ENCODE measurements at regions not wholly inside any gene's neighbourhood (a gene's known extent, or its start where the extent isn't known, plus 50 kb on each side); places are given as distances from the start of the nearest gene placed in this dataset.

DNA sequence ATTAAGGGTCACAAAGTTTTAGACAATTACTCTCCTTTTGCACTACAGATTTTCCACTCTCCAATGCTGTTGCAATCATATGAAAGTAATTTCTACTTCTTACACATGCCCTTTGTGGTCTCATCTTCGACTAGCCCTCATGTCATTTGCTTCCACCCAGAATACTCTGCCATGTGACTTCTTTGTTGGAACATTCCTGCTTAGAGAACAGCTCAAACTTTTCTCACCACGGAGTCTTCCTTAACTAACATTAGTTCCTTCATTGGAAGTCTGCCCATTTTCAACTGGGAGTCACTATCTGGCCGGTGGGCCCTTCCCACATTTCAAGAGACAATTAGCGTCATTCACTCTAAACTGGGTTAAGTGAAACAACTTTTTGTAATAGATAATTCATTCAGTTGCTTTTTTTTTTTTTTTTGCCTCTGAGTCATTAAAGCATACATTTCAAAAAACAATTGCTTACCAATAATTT lies 142.6 kb upstream of the PALMD start:
- TF ChIP-seq GABPA (IDR thresholded peaks at IDR 0.05; ENCODE audit: borderline replicate concordance, insufficient read depth, low read length) = no peak
- no peak for TF ChIP-seq TEAD4 (IDR thresholded peaks at IDR 0.05; ENCODE audit: low read depth, low read length)
- TF ChIP-seq RAD21 (IDR thresholded peaks at IDR 0.05 in 1 of 2, conservative IDR thresholded peaks at IDR 0.05 in 1 of 2; ENCODE audit: low read depth in 2 of 2, low read length in 2 of 2) = no peak
- TF ChIP-seq, protein P1, sequence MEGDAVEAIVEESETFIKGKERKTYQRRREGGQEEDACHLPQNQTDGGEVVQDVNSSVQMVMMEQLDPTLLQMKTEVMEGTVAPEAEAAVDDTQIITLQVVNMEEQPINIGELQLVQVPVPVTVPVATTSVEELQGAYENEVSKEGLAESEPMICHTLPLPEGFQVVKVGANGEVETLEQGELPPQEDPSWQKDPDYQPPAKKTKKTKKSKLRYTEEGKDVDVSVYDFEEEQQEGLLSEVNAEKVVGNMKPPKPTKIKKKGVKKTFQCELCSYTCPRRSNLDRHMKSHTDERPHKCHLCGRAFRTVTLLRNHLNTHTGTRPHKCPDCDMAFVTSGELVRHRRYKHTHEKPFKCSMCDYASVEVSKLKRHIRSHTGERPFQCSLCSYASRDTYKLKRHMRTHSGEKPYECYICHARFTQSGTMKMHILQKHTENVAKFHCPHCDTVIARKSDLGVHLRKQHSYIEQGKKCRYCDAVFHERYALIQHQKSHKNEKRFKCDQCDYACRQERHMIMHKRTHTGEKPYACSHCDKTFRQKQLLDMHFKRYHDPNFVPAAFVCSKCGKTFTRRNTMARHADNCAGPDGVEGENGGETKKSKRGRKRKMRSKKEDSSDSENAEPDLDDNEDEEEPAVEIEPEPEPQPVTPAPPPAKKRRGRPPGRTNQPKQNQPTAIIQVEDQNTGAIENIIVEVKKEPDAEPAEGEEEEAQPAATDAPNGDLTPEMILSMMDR (IDR thresholded peaks at IDR 0.05; ENCODE audit: control extremely low read depth in 1 of 3, insufficient read depth in 1 of 3, low read depth in 1 of 3, low read length in 3 of 3) = no peak
- no peak for TF ChIP-seq SAP30 (IDR thresholded peaks at IDR 0.05; ENCODE audit: insufficient read depth, insufficient replicate concordance, low read length)
- TF ChIP-seq CBX5 (IDR thresholded peaks at IDR 0.05; ENCODE audit: low read depth, low read length) = no peak
- no peak for TF ChIP-seq POLR2A (IDR thresholded peaks at IDR 0.05; ENCODE audit: control extremely low read depth in 1 of 2, low read depth in 2 of 2, low read length in 2 of 2)
- TF ChIP-seq CHD1 (IDR thresholded peaks at IDR 0.05; ENCODE audit: low read depth, low read length) = no peak
- no peak for TF ChIP-seq HDAC2 (IDR thresholded peaks at IDR 0.05; ENCODE audit: borderline replicate concordance in 1 of 2, low read depth in 2 of 2, low read length in 2 of 2)
- no peak for TF ChIP-seq EZH2 (IDR thresholded peaks at IDR 0.05; ENCODE audit: low read depth, low read length, severe bottlenecking)
